ENCODE measurements at regions not wholly inside any gene's neighbourhood (a gene's known extent, or its start where the extent isn't known, plus 50 kb on each side); places are given as distances from the start of the nearest gene placed in this dataset.

GRCh38 chr6:4349323-4349722, 213.9 kb upstream of the ECI2 start:
- TF ChIP-seq, protein P1, sequence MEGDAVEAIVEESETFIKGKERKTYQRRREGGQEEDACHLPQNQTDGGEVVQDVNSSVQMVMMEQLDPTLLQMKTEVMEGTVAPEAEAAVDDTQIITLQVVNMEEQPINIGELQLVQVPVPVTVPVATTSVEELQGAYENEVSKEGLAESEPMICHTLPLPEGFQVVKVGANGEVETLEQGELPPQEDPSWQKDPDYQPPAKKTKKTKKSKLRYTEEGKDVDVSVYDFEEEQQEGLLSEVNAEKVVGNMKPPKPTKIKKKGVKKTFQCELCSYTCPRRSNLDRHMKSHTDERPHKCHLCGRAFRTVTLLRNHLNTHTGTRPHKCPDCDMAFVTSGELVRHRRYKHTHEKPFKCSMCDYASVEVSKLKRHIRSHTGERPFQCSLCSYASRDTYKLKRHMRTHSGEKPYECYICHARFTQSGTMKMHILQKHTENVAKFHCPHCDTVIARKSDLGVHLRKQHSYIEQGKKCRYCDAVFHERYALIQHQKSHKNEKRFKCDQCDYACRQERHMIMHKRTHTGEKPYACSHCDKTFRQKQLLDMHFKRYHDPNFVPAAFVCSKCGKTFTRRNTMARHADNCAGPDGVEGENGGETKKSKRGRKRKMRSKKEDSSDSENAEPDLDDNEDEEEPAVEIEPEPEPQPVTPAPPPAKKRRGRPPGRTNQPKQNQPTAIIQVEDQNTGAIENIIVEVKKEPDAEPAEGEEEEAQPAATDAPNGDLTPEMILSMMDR (conservative IDR thresholded peaks at IDR 0.05; ENCODE audit: low read length), result no peak
- TF ChIP-seq EZH2phosphoT487 (IDR thresholded peaks at IDR 0.05; ENCODE audit: borderline replicate concordance, low read depth, low read length), result no peak
